Keratinocyte (primary cell): ENCODE measurements at regions not wholly inside any gene's neighbourhood (a gene's known extent, or its start where the extent isn't known, plus 50 kb on each side); places are given as distances from the start of the nearest gene placed in this dataset.

Experiments used
- DNase-seq: peaks from one replicate; pipeline ENCODE4 v3.0.0-alpha.2; 2011; ENCODE audit warnings: low read depth, missing footprints, low spot score
- FAIRE-seq: peaks from 2 replicates; lab custom pipeline; 2011; peaks lifted over from hg19 to GRCh38; lab: Jason Lieb, UNC
- H2AFZ ChIP-seq: 2 replicates; pipeline ENCODE4 v1.6.0; 2012; ENCODE audit warnings: low read length, control low read depth, inconsistent platforms; ENCODE audit not compliant: control insufficient read depth
- H3K27ac ChIP-seq: 2 replicates; pipeline ENCODE4 v1.5.1; 2011; ENCODE audit warnings: low read length; ENCODE audit not compliant: control insufficient read depth, insufficient read depth
- H3K27me3 ChIP-seq: 3 replicates; pipeline ENCODE4 v1.6.0; 2011; ENCODE audit warnings: low read length; ENCODE audit not compliant: control insufficient read depth, insufficient read depth; ENCODE audit errors: extremely low read depth
- H3K36me3 ChIP-seq, 2 experiments: 2 replicates in 1 of 2; 3 replicates in 1 of 2; pipeline ENCODE4 v1.5.1; 2011; ENCODE audit warnings: low read length in 2 of 2, mild to moderate bottlenecking in 1 of 2; ENCODE audit not compliant: control insufficient read depth in 2 of 2, insufficient read depth in 2 of 2; ENCODE audit errors: extremely low read depth in 1 of 2
- H3K4me1 ChIP-seq: 3 replicates; pipeline ENCODE4 v1.5.1; 2011; ENCODE audit warnings: low read length; ENCODE audit not compliant: control insufficient read depth, insufficient read depth; ENCODE audit errors: extremely low read depth
- H3K4me2 ChIP-seq: 3 replicates; pipeline ENCODE4 v1.6.0; 2011; ENCODE audit warnings: low read depth, low read length; ENCODE audit not compliant: control insufficient read depth, insufficient read depth; ENCODE audit errors: extremely low read depth
- H3K4me3 ChIP-seq, 3 experiments: fragments of 200-600 bp in 1 of 3; sonication (generic) in 1 of 3; 2 replicates in 2 of 3; 3 replicates in 1 of 3; pipeline ENCODE4 v1.5.1; 2011 to 2016; ENCODE audit warnings: low read length in 3 of 3, mild to moderate bottlenecking in 3 of 3, control low read depth in 2 of 3, inconsistent platforms in 1 of 3, low read depth in 1 of 3, mixed read lengths in 1 of 3, mixed run types in 1 of 3, moderate library complexity in 1 of 3; ENCODE audit not compliant: control insufficient read depth in 2 of 3, insufficient read depth in 2 of 3; ENCODE audit errors: extremely low read depth in 1 of 3
- H3K79me2 ChIP-seq: 2 replicates; pipeline ENCODE4 v1.6.0; 2012; ENCODE audit warnings: low read length; ENCODE audit not compliant: control insufficient read depth, insufficient read depth
- H3K9ac ChIP-seq: 3 replicates; pipeline ENCODE4 v1.6.0; 2011; ENCODE audit warnings: low read length; ENCODE audit not compliant: control insufficient read depth, insufficient read depth; ENCODE audit errors: extremely low read depth
- H3K9me1 ChIP-seq: 3 replicates; pipeline ENCODE4 v1.6.0; 2011; ENCODE audit warnings: low read length; ENCODE audit not compliant: control insufficient read depth, insufficient read depth; ENCODE audit errors: extremely low read depth
- H3K9me3 ChIP-seq: 2 replicates; pipeline ENCODE4 v1.5.1; 2012; ENCODE audit warnings: low read depth, low read length; ENCODE audit not compliant: control insufficient read depth
- H4K20me1 ChIP-seq: 3 replicates; pipeline ENCODE4 v1.6.0; 2011; ENCODE audit warnings: low read length; ENCODE audit not compliant: control insufficient read depth, insufficient read depth; ENCODE audit errors: extremely low read depth
- EZH2 ChIP-seq: IDR thresholded peaks from one replicate; pipeline ENCODE4 v1.6.1; 2012; ENCODE audit warnings: inconsistent platforms, mild to moderate bottlenecking, low read length, moderate library complexity
- dilution Hi-C: fragments of 300-500 bp; cut with MboI; formaldehyde crosslinking; loops from one replicate; pipeline ENCODE4 v1.7.0; 2020; ENCODE audit warnings: low sequenced_read_pairs; ENCODE audit not compliant: extremely low pct_ligation_motif_present
- TF ChIP-seq, protein P1 (sequence below), 3 experiments: IDR thresholded peaks in 1 of 3; conservative IDR thresholded peaks in 1 of 3; optimal IDR thresholded peaks in 1 of 3; 2 replicates in 2 of 3; 3 replicates in 1 of 3; pipeline versions ENCODE3 to v1.5.1; 2011; ENCODE audit warnings: low read length in 3 of 3, mild to moderate bottlenecking in 3 of 3, moderate library complexity in 2 of 3, control low read depth in 1 of 3, inconsistent platforms in 1 of 3; ENCODE audit not compliant: insufficient read depth in 2 of 3; ENCODE audit errors: extremely low read depth in 1 of 3

DNA sequence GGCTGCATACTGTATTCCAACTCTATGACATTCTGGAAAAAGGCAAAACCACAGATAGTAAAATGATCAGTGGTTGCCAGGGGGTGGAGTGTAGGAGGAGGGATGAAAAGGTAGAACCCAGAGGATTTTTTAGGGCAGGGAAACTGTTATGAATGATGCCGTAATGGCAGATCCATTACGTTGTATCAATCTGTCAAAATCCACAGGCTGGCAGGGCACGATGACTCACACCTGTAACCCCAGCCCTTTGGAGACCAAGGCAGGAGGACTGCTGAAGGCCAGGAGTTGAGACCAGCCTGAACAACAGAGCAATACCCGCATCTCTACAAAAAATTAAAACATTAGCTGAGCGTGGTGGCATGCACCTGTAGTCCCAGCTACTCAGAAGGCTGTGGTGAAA is 91.8 kb downstream of the RMI2 start:
- Histone ChIP-seq H3K4me2 (no peak overlapping the region), H3K9ac (no peak overlapping the region), H4K20me1 (no peaks in the 10 kb centered on the region), H2AFZ (no peak overlapping the region), H3K9me1 (no peaks in the 10 kb centered on the region), H3K36me3 (no peaks in the 10 kb centered on the region), H3K27me3 (peaks cover 5% of the 10 kb centered on the region), H3K9me3 (no peaks in the 10 kb centered on the region), H3K79me2 (no peaks in the 10 kb centered on the region), H3K4me1 (no peaks in the 10 kb centered on the region), H3K4me3 (no peak overlapping the region), H3K27ac (no peak overlapping the region)
- DNase-seq (no peak), FAIRE-seq (no peak)
- dilution Hi-C loops, result no loop called here
- TF ChIP-seq, protein P1, sequence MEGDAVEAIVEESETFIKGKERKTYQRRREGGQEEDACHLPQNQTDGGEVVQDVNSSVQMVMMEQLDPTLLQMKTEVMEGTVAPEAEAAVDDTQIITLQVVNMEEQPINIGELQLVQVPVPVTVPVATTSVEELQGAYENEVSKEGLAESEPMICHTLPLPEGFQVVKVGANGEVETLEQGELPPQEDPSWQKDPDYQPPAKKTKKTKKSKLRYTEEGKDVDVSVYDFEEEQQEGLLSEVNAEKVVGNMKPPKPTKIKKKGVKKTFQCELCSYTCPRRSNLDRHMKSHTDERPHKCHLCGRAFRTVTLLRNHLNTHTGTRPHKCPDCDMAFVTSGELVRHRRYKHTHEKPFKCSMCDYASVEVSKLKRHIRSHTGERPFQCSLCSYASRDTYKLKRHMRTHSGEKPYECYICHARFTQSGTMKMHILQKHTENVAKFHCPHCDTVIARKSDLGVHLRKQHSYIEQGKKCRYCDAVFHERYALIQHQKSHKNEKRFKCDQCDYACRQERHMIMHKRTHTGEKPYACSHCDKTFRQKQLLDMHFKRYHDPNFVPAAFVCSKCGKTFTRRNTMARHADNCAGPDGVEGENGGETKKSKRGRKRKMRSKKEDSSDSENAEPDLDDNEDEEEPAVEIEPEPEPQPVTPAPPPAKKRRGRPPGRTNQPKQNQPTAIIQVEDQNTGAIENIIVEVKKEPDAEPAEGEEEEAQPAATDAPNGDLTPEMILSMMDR (optimal IDR thresholded peaks at IDR 0.05 in 1 of 3, IDR thresholded peaks at IDR 0.05 in 1 of 3, conservative IDR thresholded peaks at IDR 0.05 in 1 of 3; ENCODE audit: extremely low read depth in 1 of 3, insufficient read depth in 2 of 3, low read length in 3 of 3), result no peak
- TF ChIP-seq EZH2, result no peak

DNA sequence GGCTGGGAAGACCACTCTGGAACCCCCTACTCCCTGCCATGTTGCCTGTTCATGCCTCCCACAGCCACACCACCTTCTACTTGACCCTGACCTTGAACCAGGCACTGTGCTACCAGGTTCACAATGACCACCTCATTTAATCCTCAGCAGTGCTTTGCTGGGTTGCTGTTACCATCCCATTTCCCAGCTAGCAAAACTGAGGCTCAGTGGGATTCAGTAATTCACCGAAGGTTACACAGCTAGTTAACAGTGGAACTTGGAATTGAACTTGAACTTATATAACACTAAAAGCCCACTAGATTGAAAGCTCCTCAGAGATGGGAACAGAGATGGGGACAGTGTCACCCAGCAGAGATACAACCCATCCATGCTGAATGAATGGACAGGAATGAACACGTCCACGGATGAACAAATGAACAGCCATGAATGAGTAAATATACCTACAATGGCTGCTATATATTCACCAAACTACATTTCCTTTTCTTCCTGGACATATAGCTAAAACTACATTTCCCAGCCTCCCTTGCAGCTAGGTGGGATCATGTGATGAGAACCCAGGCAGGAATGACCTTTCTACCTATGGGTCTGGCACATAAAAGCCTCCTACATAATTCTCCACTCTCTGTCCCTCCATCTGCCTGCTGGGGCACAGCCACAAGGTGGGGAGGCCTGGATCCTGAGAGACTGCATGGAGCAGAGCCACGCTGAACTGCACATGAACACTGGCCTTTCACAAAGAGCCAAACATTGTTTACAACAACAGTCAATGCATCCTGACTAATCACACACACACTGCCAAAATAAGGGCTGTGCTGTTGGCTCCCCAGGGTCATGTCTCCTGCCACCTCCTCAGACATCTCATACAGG is 94.8 kb downstream of the RMI2 start:
- no peak overlapping the region for H3K4me3 ChIP-seq
- no peaks in the 10 kb centered on the region for H3K79me2 ChIP-seq
- H3K27ac ChIP-seq, result no peak overlapping the region
- H3K9me3 ChIP-seq, result no peaks in the 10 kb centered on the region
- H2AFZ ChIP-seq, result no peak overlapping the region
- no peaks in the 10 kb centered on the region for H3K9me1 ChIP-seq
- H3K4me2 ChIP-seq, result no peak overlapping the region
- TF ChIP-seq, protein P1 (optimal IDR thresholded peaks at IDR 0.05 in 1 of 3, IDR thresholded peaks at IDR 0.05 in 1 of 3, conservative IDR thresholded peaks at IDR 0.05 in 1 of 3; ENCODE audit: extremely low read depth in 1 of 3, insufficient read depth in 2 of 3, low read length in 3 of 3), result no peak
- no peak for TF ChIP-seq EZH2
- no peaks in the 10 kb centered on the region for H3K27me3 ChIP-seq
- DNase-seq (no peak), FAIRE-seq (no peak)
- no peaks in the 10 kb centered on the region for H4K20me1 ChIP-seq
- no peak overlapping the region for H3K9ac ChIP-seq
- dilution Hi-C loops, result no loop called here
- no peaks in the 10 kb centered on the region for H3K4me1 ChIP-seq
- H3K36me3 ChIP-seq, result no peaks in the 10 kb centered on the region
